Panc1 (cell line): ENCODE measurements at regions not wholly inside any gene's neighbourhood (a gene's known extent, or its start where the extent isn't known, plus 50 kb on each side); places are given as distances from the start of the nearest gene placed in this dataset.

ENCODE experiments used
- ATAC-seq: fragments of 200-7000 bp; cut with Tn5 transposase; 2 replicates; pipeline ENCODE4 v1.9.1; 2020; ENCODE audit warnings: mild to moderate bottlenecking, moderate library complexity
- BruUV-seq: library from RNA; stranded (reverse); fragments of 400-500 nt; replicated peaks from 2 replicates; lab custom pipeline; 2021; lab: Mats Ljungman, UMichigan
- CTCF ChIA-PET: fragments of 300-600 bp; sonication (Branson Sonifier 250); formaldehyde crosslinking; loops from one replicate; lab custom pipeline; 2022; ENCODE audit warnings: antibody characterized with exemption; lab: Charles Lee
- POLR2A ChIA-PET: fragments of 300-600 bp; sonication (Branson Sonifier 250); formaldehyde crosslinking; loops from one replicate; lab custom pipeline; 2022; ENCODE audit warnings: antibody characterized with exemption; lab: Charles Lee
- DNase-seq: peaks from one replicate; pipeline ENCODE4 v3.0.0-alpha.2; 2010; ENCODE audit warnings: low read depth, low spot score
- H3K27ac ChIP-seq: 2 replicates; pipeline ENCODE4 v1.5.1; 2011; ENCODE audit warnings: mild to moderate bottlenecking, low read length, inconsistent platforms
- H3K27me3 ChIP-seq: fragments of 200-500 bp; sonication (Bioruptor generic); 2 replicates; pipeline ENCODE4 v1.6.0; 2014; ENCODE audit warnings: low read length, inconsistent platforms; ENCODE audit not compliant: control insufficient read depth, insufficient read depth
- H3K36me3 ChIP-seq: fragments of 200-500 bp; sonication (Bioruptor generic); 2 replicates; pipeline ENCODE4 v1.5.1; 2014; ENCODE audit warnings: inconsistent platforms, mild to moderate bottlenecking, low read length, moderate library complexity; ENCODE audit not compliant: control insufficient read depth, insufficient read depth
- H3K4me1 ChIP-seq: 2 replicates; pipeline ENCODE4 v1.5.1; 2011; ENCODE audit warnings: inconsistent platforms, mild to moderate bottlenecking, low read length, moderate library complexity; ENCODE audit not compliant: control insufficient read depth, insufficient read depth
- H3K4me3 ChIP-seq, 2 experiments: 2 replicates each; pipeline ENCODE4 v1.5.1; 2011 to 2012; ENCODE audit warnings: low read depth in 2 of 2, low read length in 2 of 2, mild to moderate bottlenecking in 2 of 2, inconsistent platforms in 1 of 2, moderate library complexity in 1 of 2
- H3K9me3 ChIP-seq: fragments of 200-500 bp; sonication (Bioruptor generic); 2 replicates; pipeline ENCODE4 v1.5.1; 2014; ENCODE audit warnings: low read depth, mild to moderate bottlenecking, inconsistent platforms, low read length, moderate library complexity; ENCODE audit not compliant: control insufficient read depth, insufficient read depth
- CTCF ChIP-seq: fragments of 450-650 bp; IDR thresholded peaks from 2 replicates; pipeline ENCODE4 v1.5.1; 2017; ENCODE audit warnings: mild to moderate bottlenecking
- POLR2AphosphoS5 ChIP-seq: IDR thresholded peaks from 2 replicates; pipeline ENCODE4 v1.6.1; 2012; ENCODE audit warnings: mild to moderate bottlenecking, low read depth, low read length, moderate library complexity
- REST ChIP-seq, 2 experiments: IDR thresholded peaks; 2 replicates each; pipeline ENCODE4 v1.6.1; 2011 to 2012; ENCODE audit warnings: low read depth in 2 of 2, control low read depth in 1 of 2, low read length in 1 of 2, mild to moderate bottlenecking in 1 of 2, moderate library complexity in 1 of 2; ENCODE audit not compliant: insufficient read depth in 1 of 2
- SIN3A ChIP-seq: IDR thresholded peaks from 2 replicates; pipeline ENCODE4 v1.6.1; 2012; ENCODE audit warnings: low read depth, mild to moderate bottlenecking, low read length, moderate library complexity, borderline replicate concordance; ENCODE audit not compliant: insufficient read depth
- TCF7L2 ChIP-seq: IDR thresholded peaks from 2 replicates; pipeline ENCODE4 v1.6.1; 2011; ENCODE audit warnings: mild to moderate bottlenecking, low read depth, low read length, inconsistent platforms
- in situ Hi-C: cut with HindIII; loops from 2 replicates; pipeline ENCODE4 v1.10.0; 2016; ENCODE audit warnings: low sequenced_read_pairs, low pct_unique_long_range_greater_than_20kb
- intact Hi-C: fragments of 100-400 bp; cut with micrococcal nuclease; formaldehyde crosslinking; loops from one replicate; pipeline ENCODE4 v1.10.0; 2022; ENCODE audit not compliant: unreplicated experiment

GRCh38 chr7:131224996-131225395, 102.7 kb upstream of the MKLN1 start:
- in situ Hi-C loops = no loop called here

DNA sequence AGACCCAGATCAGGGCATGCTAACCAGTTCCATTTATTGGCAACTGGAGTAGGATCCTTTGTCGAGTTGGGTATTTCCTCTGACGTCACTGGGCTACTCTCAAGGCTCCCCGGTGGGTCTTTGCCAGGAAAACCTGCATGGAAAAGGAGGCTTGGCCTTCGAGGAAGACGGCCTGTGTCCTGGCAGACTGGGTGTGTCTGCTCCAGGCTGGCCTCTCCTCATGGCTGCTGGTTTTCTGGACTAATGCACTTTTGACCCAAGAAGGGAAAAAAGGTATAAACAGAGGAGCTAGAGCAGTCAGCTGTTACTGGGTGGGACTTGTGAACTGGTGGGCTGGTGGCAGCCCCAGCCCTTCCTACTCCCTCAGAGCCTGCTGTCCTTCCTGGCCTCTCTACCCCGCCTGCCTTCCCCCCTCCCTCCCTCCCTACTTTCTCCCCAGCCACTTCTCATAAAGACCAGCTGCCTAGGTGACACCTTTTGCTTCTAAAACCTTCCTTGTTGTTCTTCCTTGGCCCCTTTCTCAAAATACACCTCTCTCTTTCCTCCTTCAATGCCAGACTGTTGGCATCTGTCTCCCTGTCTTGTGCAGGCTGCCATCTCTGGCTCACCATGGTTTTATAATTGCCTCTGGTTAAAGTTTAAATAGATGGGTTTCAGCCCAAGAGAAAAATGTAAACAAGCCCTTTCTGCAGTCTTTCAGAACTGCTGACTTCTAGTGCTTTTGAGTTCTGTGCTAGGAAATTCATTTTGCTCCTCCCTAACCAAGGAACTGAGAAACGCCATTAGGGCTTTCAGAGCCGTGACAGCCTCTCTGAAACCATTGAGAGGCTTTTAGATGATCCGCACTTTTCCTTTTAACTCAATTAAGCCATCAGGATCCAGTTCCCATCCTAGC, 101.8 kb upstream of the MKLN1 start:
- no peaks in the 10 kb centered on the region for H3K4me1 ChIP-seq
- intact Hi-C loops = no loop called here
- H3K27ac ChIP-seq = no peak overlapping the region
- in situ Hi-C loops = no loop called here
- ATAC-seq (no peak; the same call in 1 of the 2 replicates), DNase-seq (no peak)
- H3K27me3 ChIP-seq = no peaks in the 10 kb centered on the region
- ChIA-PET POLR2A (no interaction called here), CTCF (no interaction called here)
- TF ChIP-seq TCF7L2 (no peak), SIN3A (no peak), CTCF (no peak), POLR2AphosphoS5 (no peak)
- no peaks in the 10 kb centered on the region for H3K36me3 ChIP-seq
- no peak overlapping the region for H3K4me3 ChIP-seq
- BruUV-seq = no TSS peak
- no peaks in the 10 kb centered on the region for H3K9me3 ChIP-seq

More at GRCh38 chr7:131224996-131225395, 102.7 kb upstream of the MKLN1 start:
- Histone ChIP-seq H3K27me3 (no peaks in the 10 kb centered on the region), H3K27ac (no peak overlapping the region), H3K4me1 (no peaks in the 10 kb centered on the region), H3K36me3 (no peaks in the 10 kb centered on the region), H3K4me3 (no peak overlapping the region), H3K9me3 (no peaks in the 10 kb centered on the region)
- CTCF ChIA-PET = interaction anchor here (0.7 kb wide), 1 partner anchor 9 kb away, joined by 7 read pairs; no protein-coding TSS in a partner anchor
- TF ChIP-seq POLR2AphosphoS5 (no peak), REST (IDR thresholded peaks at IDR 0.05; ENCODE audit: insufficient read depth in 1 of 2, low read depth in 2 of 2, low read length in 1 of 2) (no peak), TCF7L2 (no peak), CTCF (no peak), SIN3A (no peak)
- intact Hi-C loops = no loop called here
- BruUV-seq = no TSS peak
- ATAC-seq (no peak), DNase-seq (no peak)
- POLR2A ChIA-PET = no interaction called here
